PC-9 (cell line): ENCODE measurements at regions not wholly inside any gene's neighbourhood (a gene's known extent, or its start where the extent isn't known, plus 50 kb on each side); places are given as distances from the start of the nearest gene placed in this dataset.

Experiments
- BruUV-seq: library from RNA; stranded (reverse); fragments of 400-500 nt; replicated peaks from 2 replicates; lab custom pipeline; 2021; lab: Mats Ljungman, UMichigan
- CTCF ChIA-PET: fragments of 300-600 bp; sonication (Branson Sonifier 250); formaldehyde crosslinking; loops from one replicate; lab custom pipeline; 2022; ENCODE audit warnings: antibody characterized with exemption; lab: Charles Lee
- POLR2A ChIA-PET: fragments of 300-600 bp; sonication (Branson Sonifier 250); formaldehyde crosslinking; loops from one replicate; lab custom pipeline; 2022; ENCODE audit warnings: antibody characterized with exemption; ENCODE audit not compliant: unreplicated experiment; lab: Charles Lee
- DNase-seq, 2 experiments: peaks; one replicate each; pipeline versions ENCODE4 v3.0.0 to v3.0.0-alpha.2; 2015 to 2022; ENCODE audit warnings: mixed read lengths in 1 of 2
- H2AFZ ChIP-seq: fragments of 200-600 bp; sonication (generic); 2 replicates; pipeline ENCODE4 v1.8.1; 2017; ENCODE audit warnings: antibody characterized with exemption
- H3F3A ChIP-seq: fragments of 200-600 bp; sonication (generic); 2 replicates; pipeline ENCODE4 v1.8.1; 2017; ENCODE audit warnings: antibody characterized with exemption, mild to moderate bottlenecking, low read depth; ENCODE audit not compliant: insufficient read depth
- H3K27ac ChIP-seq: fragments of 200-600 bp; sonication (generic); 2 replicates; pipeline ENCODE4 v1.6.1; 2016; ENCODE audit warnings: mixed run types
- H3K27me3 ChIP-seq: fragments of 200-600 bp; sonication (generic); 2 replicates; pipeline ENCODE4 v1.6.1; 2016; ENCODE audit warnings: low read depth, mixed run types; ENCODE audit not compliant: insufficient read depth
- H3K36me3 ChIP-seq: fragments of 200-600 bp; sonication (generic); 2 replicates; pipeline ENCODE4 v1.6.1; 2016; ENCODE audit warnings: low read depth, mixed run types
- H3K4me1 ChIP-seq: fragments of 200-600 bp; sonication (generic); replicated peaks from 2 replicates; pipeline ENCODE4 v1.6.1; 2016; ENCODE audit warnings: mixed run types; ENCODE audit not compliant: insufficient read depth
- H3K4me2 ChIP-seq: fragments of 200-600 bp; sonication (generic); 2 replicates; pipeline ENCODE4 v1.6.1; 2017; ENCODE audit warnings: mixed run types
- H3K4me3 ChIP-seq: fragments of 200-600 bp; sonication (generic); 2 replicates; pipeline ENCODE4 v1.6.1; 2016; ENCODE audit warnings: mixed run types
- H3K79me2 ChIP-seq: fragments of 200-600 bp; sonication (generic); 2 replicates; pipeline ENCODE4 v1.6.1; 2017; ENCODE audit warnings: low read depth, mixed run types
- H3K9me2 ChIP-seq: fragments of 200-600 bp; sonication (generic); 2 replicates; pipeline ENCODE4 v1.8.1; 2017; ENCODE audit warnings: mild to moderate bottlenecking; ENCODE audit not compliant: insufficient read depth
- H3K9me3 ChIP-seq: fragments of 200-600 bp; sonication (generic); 2 replicates; pipeline ENCODE4 v1.8.1; 2016; ENCODE audit warnings: low read depth; ENCODE audit not compliant: insufficient read depth
- H4K20me1 ChIP-seq: fragments of 200-600 bp; sonication (generic); 2 replicates; pipeline ENCODE4 v1.8.1; 2017; ENCODE audit not compliant: insufficient read depth
- CTCF ChIP-seq: fragments of 200-600 bp; sonication (generic); conservative IDR thresholded peaks from 2 replicates; pipeline ENCODE4 v1.6.1; 2017; ENCODE audit warnings: mixed run types, antibody characterized with exemption, mild to moderate bottlenecking, moderate library complexity
- EZH2 ChIP-seq: fragments of 200-600 bp; sonication (generic); IDR thresholded peaks from 2 replicates; pipeline ENCODE4 v1.8.0; 2017; ENCODE audit warnings: antibody characterized with exemption, low read depth
- intact Hi-C: fragments of 100-400 bp; cut with micrococcal nuclease; formaldehyde crosslinking; loops from one replicate; pipeline ENCODE4 v1.10.0; 2022; ENCODE audit not compliant: unreplicated experiment

DNA sequence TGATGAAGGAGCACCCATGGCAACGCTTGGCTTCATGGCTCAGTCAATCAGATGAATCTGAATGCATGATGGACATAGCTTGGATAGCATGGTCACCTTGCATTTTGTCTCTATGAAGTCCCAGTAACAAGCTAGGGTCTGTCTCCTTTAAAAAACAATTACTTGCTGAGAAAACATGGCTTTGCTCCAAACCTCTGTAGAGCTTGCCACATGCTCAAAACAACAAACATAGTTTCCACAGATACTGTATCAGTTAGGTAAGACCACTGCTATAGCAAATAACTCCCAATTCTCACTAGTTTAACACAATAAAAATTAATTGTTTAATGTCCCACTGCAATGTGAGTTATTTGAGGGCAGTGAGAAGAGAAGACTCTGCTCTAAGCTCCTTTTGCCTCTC, 401.0 kb downstream of the IRS1 start:
- H3F3A ChIP-seq, result no peaks in the 10 kb centered on the region
- H3K9me2 ChIP-seq, result no peaks in the 10 kb centered on the region
- H3K4me1 ChIP-seq, result no peaks in the 10 kb centered on the region
- intact Hi-C loops, result no loop called here
- H3K4me3 ChIP-seq, result no peak overlapping the region
- H3K9me3 ChIP-seq, result peaks cover 5% of the 10 kb centered on the region; the same call in 1 of the 2 replicates
- DNase-seq, result no peak
- TF ChIP-seq CTCF (no peak), EZH2 (no peak)
- no peak overlapping the region for H2AFZ ChIP-seq
- ChIA-PET POLR2A (no interaction called here), CTCF (no interaction called here)
- H3K27ac ChIP-seq, result no peak overlapping the region
- no TSS peak for BruUV-seq
- no peaks in the 10 kb centered on the region for H3K79me2 ChIP-seq
- H3K27me3 ChIP-seq, result no peaks in the 10 kb centered on the region
- no peaks in the 10 kb centered on the region for H3K36me3 ChIP-seq
- no peaks in the 10 kb centered on the region for H4K20me1 ChIP-seq
- no peak overlapping the region for H3K4me2 ChIP-seq

GRCh38 chr2:226396541-226396940, 403.1 kb downstream of the IRS1 start:
- no peaks in the 10 kb centered on the region for H3K4me1 ChIP-seq
- no peak overlapping the region for H2AFZ ChIP-seq
- ChIA-PET POLR2A (no interaction called here), CTCF (no interaction called here)
- no TSS peak for BruUV-seq
- no peak overlapping the region for H3K27ac ChIP-seq
- H3K36me3 ChIP-seq, result no peaks in the 10 kb centered on the region
- no peaks in the 10 kb centered on the region for H3K79me2 ChIP-seq
- no peaks in the 10 kb centered on the region for H4K20me1 ChIP-seq
- intact Hi-C loops, result no loop called here
- no peak overlapping the region for H3K4me3 ChIP-seq
- peaks cover 8% of the 10 kb centered on the region; the same call in 1 of the 2 replicates for H3K9me3 ChIP-seq
- H3F3A ChIP-seq, result no peaks in the 10 kb centered on the region
- no peak for DNase-seq
- no peaks in the 10 kb centered on the region for H3K27me3 ChIP-seq
- H3K9me2 ChIP-seq, result no peaks in the 10 kb centered on the region
- no peak overlapping the region for H3K4me2 ChIP-seq
- TF ChIP-seq CTCF, result no peak
- TF ChIP-seq EZH2, result no peak

- no peaks in the 10 kb centered on the region for H3K4me1 ChIP-seq
- POLR2A ChIA-PET, result no interaction called here
- no peak overlapping the region for H3K4me3 ChIP-seq
- intact Hi-C loops, result no loop called here
- no peak for DNase-seq
- no peaks in the 10 kb centered on the region for H3K79me2 ChIP-seq
- H4K20me1 ChIP-seq, result no peaks in the 10 kb centered on the region
- TF ChIP-seq CTCF, result no peak
- no peak for TF ChIP-seq EZH2
- H3K36me3 ChIP-seq, result no peaks in the 10 kb centered on the region
- H3K4me2 ChIP-seq, result no peak overlapping the region
- peaks cover 7% of the 10 kb centered on the region; the same call in 1 of the 2 replicates for H3K9me3 ChIP-seq
- no peak overlapping the region for H3K27ac ChIP-seq
- no peak overlapping the region for H2AFZ ChIP-seq
- no peaks in the 10 kb centered on the region for H3F3A ChIP-seq
- CTCF ChIA-PET, result no interaction called here
- H3K9me2 ChIP-seq, result no peaks in the 10 kb centered on the region
- no TSS peak for BruUV-seq
- H3K27me3 ChIP-seq, result no peaks in the 10 kb centered on the region
Observed at GRCh38 chr2:226387499-226387942, 412.1 kb downstream of the IRS1 start.
